Activated naive CD4-positive, alpha-beta T cell treated with anti-CD3 and anti-CD28 coated beads, Interleukin-2, amount 50 U/mL, for 72 hours (primary cell): ENCODE measurements at regions not wholly inside any gene's neighbourhood (a gene's known extent, or its start where the extent isn't known, plus 50 kb on each side); places are given as distances from the start of the nearest gene placed in this dataset.
"Not testable (repeated sequence)": the region's sequence is repeated elsewhere in the genome, so short reads cannot be mapped to it uniquely, and the experiment has no call there.

Source experiments
- ATAC-seq, 2 donors: fragments of 150-1000 bp; cut with Tn5 transposase; 2 replicates each; pipeline ENCODE4 v1.10.0; 2021; ENCODE audit warnings: mild to moderate bottlenecking in 2 of 2, moderate library complexity in 2 of 2
- DNase-seq, 2 donors: peaks; one replicate each; pipeline ENCODE4 v3.0.0; 2021 to 2022; ENCODE audit warnings: low spot score in 2 of 2
- H3K27ac Mint-ChIP-seq, 2 donors: one replicate each; pipeline ENCODE4 v1.8.0; 2022; ENCODE audit warnings: mild to moderate bottlenecking in 2 of 2, mixed read lengths in 2 of 2
- H3K36me3 Mint-ChIP-seq, 2 donors: one replicate each; pipeline ENCODE4 v1.8.0; 2022; ENCODE audit warnings: mixed read lengths in 2 of 2
- H3K9me3 Mint-ChIP-seq, 2 donors: one replicate each; pipeline ENCODE4 v1.8.0; 2022; ENCODE audit warnings: mixed read lengths in 2 of 2

GRCh38 chr13:76575634-76576033, 310.6 kb downstream of the KCTD12 start:
- not testable (repeated sequence) for ATAC-seq, H3K27ac Mint-ChIP-seq, DNase-seq, H3K36me3 Mint-ChIP-seq
- H3K9me3 Mint-ChIP-seq: peaks cover 12 to 18% of the 10 kb centered on the region in 2 donors

GRCh38 chr13:76570510-76570971, 315.7 kb downstream of the KCTD12 start:
- no peak for DNase-seq
- H3K27ac Mint-ChIP-seq: no peak overlapping the region
- no peak for ATAC-seq

GRCh38 chr13:76556627-76557026, 329.6 kb downstream of the KCTD12 start:
- no peak for DNase-seq
- no peak for ATAC-seq

More at GRCh38 chr13:76570510-76570971, 315.7 kb downstream of the KCTD12 start:
- peaks cover 0 to 4% of the 10 kb centered on the region in 2 donors for H3K9me3 Mint-ChIP-seq
- no peaks in the 10 kb centered on the region for H3K36me3 Mint-ChIP-seq

GRCh38 chr13:76552807-76553206, 333.4 kb downstream of the KCTD12 start:
- H3K36me3 Mint-ChIP-seq: no peaks in the 10 kb centered on the region
- no peak overlapping the region for H3K27ac Mint-ChIP-seq
- H3K9me3 Mint-ChIP-seq: peaks cover 0 to 3% of the 10 kb centered on the region in 2 donors
- DNase-seq (no peak), ATAC-seq (no peak)

More at GRCh38 chr13:76556627-76557026, 329.6 kb downstream of the KCTD12 start:
- Mint-ChIP-seq H3K9me3 (no peaks in the 10 kb centered on the region), H3K27ac (no peak overlapping the region), H3K36me3 (no peaks in the 10 kb centered on the region)

- Mint-ChIP-seq H3K36me3 (no peaks in the 10 kb centered on the region), H3K9me3 (peaks cover 0 to 3% of the 10 kb centered on the region in 2 donors), H3K27ac (no peak overlapping the region)
These were observed 334.0 kb downstream of the KCTD12 start for GRCh38 chr13:76552041-76552772.

GRCh38 chr13:76542176-76542575, 344.0 kb downstream of the KCTD12 start:
- ATAC-seq: no peak
- no peak overlapping the region for H3K27ac Mint-ChIP-seq
- no peak for DNase-seq
- H3K36me3 Mint-ChIP-seq: no peaks in the 10 kb centered on the region
- peaks cover 0 to 7% of the 10 kb centered on the region in 2 donors for H3K9me3 Mint-ChIP-seq

More at GRCh38 chr13:76552041-76552772, 334.0 kb downstream of the KCTD12 start:
- DNase-seq: no peak
- ATAC-seq: no peak

- ATAC-seq (no peak), DNase-seq (no peak)
- no peak overlapping the region for H3K27ac Mint-ChIP-seq
- H3K36me3 Mint-ChIP-seq: no peaks in the 10 kb centered on the region
- H3K9me3 Mint-ChIP-seq: no peaks in the 10 kb centered on the region
These were observed 348.2 kb downstream of the KCTD12 start for GRCh38 chr13:76538004-76538403.

GRCh38 chr13:76533251-76533650, 353.0 kb downstream of the KCTD12 start:
- Mint-ChIP-seq H3K27ac (no peak overlapping the region), H3K9me3 (no peaks in the 10 kb centered on the region), H3K36me3 (no peaks in the 10 kb centered on the region)
- no peak for DNase-seq
- ATAC-seq: no peak

- Mint-ChIP-seq H3K36me3 (no peaks in the 10 kb centered on the region), H3K9me3 (no peaks in the 10 kb centered on the region), H3K27ac (no peak overlapping the region)
- ATAC-seq (no peak), DNase-seq (no peak)
These were observed 359.2 kb downstream of the KCTD12 start for GRCh38 chr13:76527041-76527440.

GRCh38 chr13:76523740-76524340, 362.4 kb downstream of the KCTD12 start:
- H3K27ac Mint-ChIP-seq: no peak overlapping the region
- no peaks in the 10 kb centered on the region for H3K9me3 Mint-ChIP-seq
- ATAC-seq (no peak), DNase-seq (no peak)
- H3K36me3 Mint-ChIP-seq: no peaks in the 10 kb centered on the region

- Mint-ChIP-seq H3K9me3 (no peaks in the 10 kb centered on the region), H3K36me3 (no peaks in the 10 kb centered on the region), H3K27ac (no peak overlapping the region)
- no peak for DNase-seq
- ATAC-seq: no peak
These were observed 364.0 kb downstream of the KCTD12 start for GRCh38 chr13:76522083-76522755.

- Mint-ChIP-seq H3K27ac (no peak overlapping the region), H3K36me3 (no peaks in the 10 kb centered on the region), H3K9me3 (no peaks in the 10 kb centered on the region)
- no peak for DNase-seq
- no peak for ATAC-seq
These were observed 366.5 kb downstream of the KCTD12 start for GRCh38 chr13:76519685-76520084.

- ATAC-seq (no peak), DNase-seq (no peak)
- no peak overlapping the region for H3K27ac Mint-ChIP-seq
- no peaks in the 10 kb centered on the region for H3K36me3 Mint-ChIP-seq
- H3K9me3 Mint-ChIP-seq: no peaks in the 10 kb centered on the region
These were observed 369.6 kb downstream of the KCTD12 start for GRCh38 chr13:76516586-76516985.

GRCh38 chr13:76516013-76516412, 370.2 kb downstream of the KCTD12 start:
- DNase-seq (no peak), ATAC-seq (no peak)
- Mint-ChIP-seq H3K9me3 (no peaks in the 10 kb centered on the region), H3K27ac (no peak overlapping the region), H3K36me3 (no peaks in the 10 kb centered on the region)

GRCh38 chr13:76512721-76513145, 373.5 kb downstream of the KCTD12 start:
- no peak for DNase-seq
- H3K9me3 Mint-ChIP-seq: no peaks in the 10 kb centered on the region
- ATAC-seq: no peak
- no peaks in the 10 kb centered on the region for H3K36me3 Mint-ChIP-seq
- H3K27ac Mint-ChIP-seq: no peak overlapping the region

- H3K27ac Mint-ChIP-seq: no peak overlapping the region
- ATAC-seq (no peak), DNase-seq (no peak)
- H3K36me3 Mint-ChIP-seq: no peaks in the 10 kb centered on the region
- no peaks in the 10 kb centered on the region for H3K9me3 Mint-ChIP-seq
These were observed 380.8 kb downstream of the KCTD12 start for GRCh38 chr13:76505437-76505836.

- Mint-ChIP-seq H3K9me3 (no peaks in the 10 kb centered on the region), H3K36me3 (no peaks in the 10 kb centered on the region), H3K27ac (no peak overlapping the region)
- ATAC-seq: no peak
- no peak for DNase-seq
These were observed 382.4 kb downstream of the KCTD12 start for GRCh38 chr13:76503766-76504165.
